Right hindlimb (tissue), 1 donor: ENCODE measurements at regions not wholly inside any gene's neighbourhood (a gene's known extent, or its start where the extent isn't known, plus 50 kb on each side); places are given as distances from the start of the nearest gene placed in this dataset.
"Not testable (repeated sequence)": the region's sequence is repeated elsewhere in the genome, so short reads cannot be mapped to it uniquely, and the experiment has no call there.

ENCODE experiments used
- DNase-seq: peaks from one replicate; pipeline ENCODE4 v3.0.0-alpha.2; 2018

DNA sequence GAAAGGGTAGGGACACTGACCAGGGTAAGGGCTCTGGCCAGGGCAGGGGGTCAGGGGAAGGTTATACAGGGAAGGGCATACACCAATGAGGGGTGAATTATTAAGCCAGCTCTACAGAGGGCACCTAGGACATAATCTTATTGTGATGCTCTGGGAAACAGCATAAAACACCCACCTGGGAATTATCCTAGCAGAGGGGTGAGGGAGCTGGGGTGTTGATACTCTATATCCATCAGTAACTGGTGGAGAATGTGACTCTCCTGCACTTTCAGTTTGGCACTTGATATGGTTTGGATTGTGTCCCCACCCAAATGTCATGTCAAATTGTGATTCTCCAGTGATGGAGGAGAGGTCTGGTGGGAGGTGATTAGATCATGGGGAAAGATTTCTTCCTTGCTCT is 291.2 kb downstream of the ASMT start:
- no peak for DNase-seq

DNA sequence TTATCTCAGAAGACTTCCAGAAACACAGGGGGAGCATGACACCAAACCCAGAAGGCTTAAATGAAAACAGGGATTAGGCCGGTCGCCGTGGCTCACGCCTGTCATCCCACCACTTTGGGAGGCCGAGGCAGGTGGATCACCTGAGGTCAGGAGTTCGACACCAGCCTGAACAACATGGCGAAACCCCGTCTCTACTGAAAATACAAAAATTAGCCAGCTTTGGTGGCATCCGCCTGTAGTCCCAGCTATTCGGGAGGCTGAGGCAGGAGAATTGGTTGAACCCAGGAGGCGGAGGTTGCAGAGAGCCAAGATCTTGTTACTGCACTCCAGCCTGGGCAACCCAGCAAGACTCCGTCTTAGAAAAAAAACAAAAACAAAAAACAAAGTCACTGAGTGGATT is 294.1 kb downstream of the ASMT start:
- not testable (repeated sequence) for DNase-seq

DNA sequence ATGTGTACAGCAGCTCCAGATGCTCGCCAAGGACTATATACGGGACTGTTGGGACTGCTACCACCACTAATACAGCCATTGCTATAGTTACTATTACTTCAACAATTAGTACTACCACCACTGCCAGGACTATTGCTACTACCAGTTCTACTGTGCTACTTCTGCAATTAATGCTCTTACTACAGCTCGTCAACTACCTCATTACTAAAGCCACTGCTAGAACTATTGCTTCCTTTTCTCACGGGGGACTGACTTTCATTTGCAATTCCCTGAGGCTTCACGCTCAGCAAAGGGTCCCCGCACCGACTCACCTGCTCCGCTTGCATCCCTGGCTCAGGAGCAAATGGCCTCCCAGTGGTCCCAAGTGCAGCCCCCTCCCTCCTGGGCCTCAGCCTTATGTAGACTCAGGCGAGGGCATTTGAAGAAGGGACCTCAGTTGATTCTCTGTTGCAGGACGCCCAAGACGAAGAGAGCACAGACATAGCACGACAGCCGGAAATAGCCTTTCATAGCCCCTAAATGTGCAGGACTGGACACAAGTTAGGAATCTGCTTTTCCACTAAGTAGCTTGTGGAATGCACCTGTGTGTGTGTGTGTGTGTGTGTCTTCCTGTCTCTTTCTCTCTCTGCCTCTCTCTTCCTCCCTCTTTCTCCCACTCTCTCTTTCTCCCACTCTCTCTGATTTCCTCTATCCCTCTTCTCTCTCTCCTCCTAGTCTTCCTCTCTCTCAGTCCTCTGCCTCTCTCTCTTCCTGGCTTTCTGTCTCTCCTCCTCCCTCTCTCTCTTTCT is 294.8 kb downstream of the ASMT start:
- DNase-seq = no peak

DNA sequence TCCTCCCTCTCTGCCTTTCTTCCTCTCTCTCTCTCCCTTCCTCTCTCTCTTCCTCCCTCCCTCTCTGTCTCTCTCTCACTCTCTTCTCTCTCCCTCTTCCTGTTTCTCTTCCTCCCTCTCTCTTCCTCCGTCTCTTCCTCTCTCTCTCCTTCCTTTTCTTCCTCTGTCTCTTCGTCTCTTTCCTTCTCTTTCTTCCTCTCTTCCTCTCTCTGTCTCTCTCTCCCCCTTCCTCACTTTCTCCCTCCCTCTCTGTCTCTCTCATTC is 295.3 kb downstream of the ASMT start:
- DNase-seq = no peak

DNA sequence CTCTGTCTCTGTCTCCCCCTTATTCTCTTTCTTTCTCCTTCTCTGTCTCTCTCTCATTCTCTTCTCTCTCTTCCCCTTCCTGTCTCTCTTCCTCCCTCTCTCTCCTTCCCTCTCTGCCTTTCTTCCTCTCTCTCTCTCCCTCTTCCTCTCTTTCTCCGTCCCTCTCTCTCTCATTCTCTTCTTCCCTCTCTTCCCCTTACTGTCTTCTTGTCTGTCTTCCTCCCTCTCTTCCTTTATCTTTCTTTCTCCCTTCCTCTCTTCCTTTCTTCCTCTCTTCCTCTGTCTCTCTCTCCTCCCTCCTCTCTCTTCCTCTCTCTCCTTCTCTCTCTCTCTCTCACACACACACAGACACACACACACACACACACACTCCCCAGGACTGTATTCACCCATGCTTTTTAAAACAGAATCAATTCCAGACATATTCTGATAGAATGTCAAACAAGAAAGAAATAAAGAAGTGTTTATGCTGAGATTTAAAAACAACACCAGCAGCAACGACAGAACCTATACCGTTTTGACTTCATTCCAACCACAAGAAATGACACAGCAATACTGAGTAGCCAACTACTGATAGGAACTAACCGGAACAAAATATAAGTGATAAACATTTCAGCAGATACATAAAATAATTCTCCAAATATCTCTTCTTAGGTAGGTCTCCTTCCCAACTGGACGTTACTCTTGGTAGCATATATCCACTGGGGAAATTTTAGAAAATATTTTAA is 296.7 kb downstream of the ASMT start:
- DNase-seq = no peak

DNA sequence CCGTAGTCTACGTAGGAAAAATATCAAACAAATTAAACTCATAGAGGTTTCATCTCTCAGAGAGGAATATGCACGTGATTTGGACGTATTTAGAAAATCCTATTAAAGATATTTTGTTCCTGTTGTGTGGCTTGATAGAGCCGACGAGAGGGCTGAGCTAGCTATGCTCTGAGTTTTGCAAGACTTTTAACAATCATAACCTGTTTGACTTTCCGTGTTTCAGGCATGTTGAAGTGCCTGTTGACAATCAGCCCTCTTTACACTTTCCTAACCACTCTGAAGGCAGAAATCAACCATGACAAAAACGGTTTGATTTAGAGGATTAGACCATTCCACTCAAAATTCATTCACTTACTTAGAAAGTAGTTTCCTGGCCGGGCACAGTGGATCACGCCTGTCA is 297.3 kb downstream of the ASMT start:
- no peak for DNase-seq

DNA sequence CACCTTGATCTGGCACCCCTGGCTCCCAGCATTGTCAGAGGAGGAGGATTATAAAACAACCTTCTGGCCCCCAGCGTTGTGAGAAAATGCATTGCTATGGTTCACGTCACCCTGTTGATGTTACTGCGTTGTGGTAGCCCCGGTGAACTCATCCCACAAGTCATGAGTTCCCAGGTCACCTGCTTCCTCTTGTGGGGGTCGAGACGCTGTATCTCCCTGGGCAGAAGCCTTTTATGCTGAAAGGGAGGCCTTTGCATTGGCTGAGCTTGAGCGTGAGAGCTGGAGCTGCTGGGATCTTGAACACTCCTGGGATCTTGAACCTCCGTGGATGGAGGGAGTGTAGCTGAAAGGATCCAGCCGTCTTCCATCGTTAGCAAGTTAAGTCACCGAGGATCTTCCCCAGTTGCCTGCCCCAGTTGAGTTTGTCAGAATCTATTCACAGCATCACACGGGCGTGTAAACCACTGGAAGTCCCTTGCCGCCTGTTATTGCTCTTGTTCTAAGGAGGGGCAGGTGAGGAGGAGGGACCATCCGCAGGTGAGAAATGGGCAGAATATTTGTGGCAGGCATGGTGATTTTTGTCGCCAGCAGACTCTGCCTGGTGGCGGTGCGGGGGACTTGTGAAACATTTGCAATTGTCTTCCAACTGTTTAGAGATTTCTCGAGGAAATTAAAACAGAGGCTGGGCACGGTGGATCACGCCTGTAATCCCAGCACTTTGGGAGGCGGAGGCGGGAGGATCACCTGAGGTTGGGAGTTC is 299.9 kb downstream of the ASMT start:
- no peak for DNase-seq

DNA sequence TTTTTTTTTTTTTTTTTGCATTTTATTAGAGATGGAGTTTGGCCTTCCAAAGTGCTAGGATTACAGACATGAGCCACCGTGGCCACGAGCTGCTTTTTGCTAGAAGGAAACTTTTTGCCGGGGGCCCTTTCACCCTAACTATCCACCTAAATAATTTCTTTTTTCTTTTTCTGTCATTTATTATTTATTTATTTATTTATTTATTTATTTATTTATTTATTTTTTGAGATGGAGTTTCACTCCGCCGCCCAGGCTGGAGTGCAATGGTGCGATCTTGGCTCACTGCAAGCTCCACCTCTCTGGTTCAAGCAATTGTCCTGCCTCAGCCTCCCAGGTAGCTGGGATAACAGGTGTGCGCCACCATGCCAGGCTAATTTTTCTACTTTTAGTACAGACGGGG is 303.9 kb downstream of the ASMT start:
- no peak for DNase-seq

DNA sequence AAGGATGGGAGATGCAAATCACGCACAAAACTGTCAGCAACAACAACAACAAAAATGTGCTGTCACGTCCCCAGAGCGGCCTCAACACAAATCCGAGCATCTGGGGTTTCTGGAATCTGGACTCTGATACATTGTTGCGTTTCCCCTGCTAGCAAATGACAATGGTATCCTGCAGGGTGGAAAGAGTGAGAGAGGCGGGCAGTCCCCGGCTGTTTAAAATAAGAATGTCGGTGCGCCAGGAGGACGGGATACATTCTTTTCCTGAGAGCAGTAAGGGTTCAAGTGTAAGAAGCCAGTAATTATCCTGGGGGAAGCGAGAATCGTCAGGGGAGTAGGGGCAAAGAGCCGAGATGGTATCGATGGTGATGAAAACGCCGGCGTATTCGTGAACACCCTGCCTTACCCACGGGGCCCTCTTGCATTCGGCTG is 310.2 kb downstream of the ASMT start:
- DNase-seq = no peak

DNA sequence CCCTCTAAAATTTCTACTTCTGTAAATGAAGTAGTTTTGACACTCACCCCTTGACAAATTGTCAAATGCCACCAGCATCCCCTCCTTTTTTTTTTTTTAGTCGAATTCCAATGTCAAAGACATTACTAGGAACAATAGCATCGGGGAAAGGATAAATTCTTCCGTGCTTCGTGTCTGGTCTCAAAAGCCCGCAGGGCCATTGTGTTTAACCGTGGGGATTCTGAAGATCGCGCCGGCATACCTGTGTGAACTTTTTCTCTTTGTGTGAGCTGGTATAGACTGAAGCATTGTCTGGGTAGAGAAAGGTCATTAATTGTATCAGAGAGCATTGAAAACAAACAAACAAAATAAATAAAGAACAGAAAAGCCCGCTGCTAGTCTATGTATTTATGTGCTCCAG is 313.9 kb downstream of the ASMT start:
- no peak for DNase-seq

DNA sequence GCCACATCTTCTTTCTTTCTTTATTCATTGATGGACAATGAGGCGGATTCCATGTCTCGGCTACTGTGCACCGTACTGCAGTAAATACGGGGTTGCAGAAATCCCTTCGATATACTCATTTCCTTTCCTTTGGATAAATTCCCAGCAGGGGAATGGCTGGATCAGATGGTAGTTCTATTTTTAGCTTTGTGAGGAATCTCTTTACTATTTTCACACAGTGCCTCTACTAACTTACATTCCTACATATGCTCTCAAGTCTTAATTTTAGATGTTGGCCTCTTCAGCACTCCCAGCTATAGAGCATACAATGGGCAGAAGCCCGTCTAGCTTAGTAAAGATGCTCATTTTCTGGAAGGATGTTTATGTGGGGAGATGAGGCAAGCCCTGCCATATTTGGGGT is 317.4 kb downstream of the ASMT start:
- DNase-seq = no peak

DNA sequence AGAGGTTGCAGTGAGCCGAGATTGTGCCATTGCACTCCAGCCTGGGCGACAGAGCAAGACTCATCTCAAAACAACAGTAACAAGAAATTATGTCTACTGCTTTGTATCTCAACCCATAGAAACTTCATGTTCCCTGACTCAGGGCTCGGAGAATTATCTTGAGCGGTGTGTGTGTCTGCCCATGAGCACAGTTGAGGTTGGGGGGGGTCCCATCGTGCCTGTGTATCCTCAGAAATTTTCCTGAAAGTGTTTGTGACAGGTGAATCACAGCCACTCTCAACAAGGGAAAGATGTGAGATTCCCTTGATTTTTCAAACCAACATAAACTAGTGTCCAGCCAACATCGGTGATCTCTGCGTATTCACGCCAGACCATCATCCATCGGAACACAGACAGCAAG is 319.1 kb downstream of the ASMT start:
- DNase-seq = no peak

DNA sequence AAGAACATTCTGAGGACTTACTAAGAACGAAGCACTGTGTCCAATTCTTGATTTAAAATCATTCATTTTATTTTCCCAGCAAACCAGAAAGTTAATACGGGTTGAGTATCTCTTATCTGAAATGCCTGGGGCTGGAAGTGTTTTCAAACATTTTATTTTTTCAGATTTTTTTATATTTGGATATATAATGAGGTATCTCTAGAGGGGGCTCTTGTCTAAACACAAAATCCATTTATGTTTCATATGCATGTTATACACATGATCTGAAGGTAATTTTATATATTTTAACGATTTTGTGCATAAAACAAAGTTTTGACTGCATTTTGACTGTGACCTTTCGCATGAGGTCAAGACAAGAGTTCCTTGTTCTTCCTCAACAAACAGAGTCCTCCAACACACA is 320.9 kb downstream of the ASMT start:
- no peak for DNase-seq

DNA sequence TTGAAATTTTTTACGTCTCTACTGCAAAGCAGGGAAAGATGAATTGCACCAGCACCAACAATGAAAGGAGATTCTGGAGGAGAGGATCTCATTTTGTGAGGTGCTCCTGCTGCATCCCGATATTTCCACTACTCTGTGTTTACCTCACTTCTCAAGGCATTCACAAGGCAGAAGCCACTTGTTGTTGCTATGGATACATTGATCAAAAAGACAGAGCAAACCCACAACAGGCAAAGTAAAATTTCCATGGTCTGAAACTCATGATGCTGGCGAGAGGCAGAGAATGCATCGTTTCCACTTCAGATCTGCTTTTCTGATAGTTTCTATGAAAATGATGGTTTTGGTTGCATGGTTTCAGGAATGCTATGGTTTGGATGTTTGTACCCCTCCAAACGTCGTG is 323.3 kb downstream of the ASMT start:
- DNase-seq = no peak

DNA sequence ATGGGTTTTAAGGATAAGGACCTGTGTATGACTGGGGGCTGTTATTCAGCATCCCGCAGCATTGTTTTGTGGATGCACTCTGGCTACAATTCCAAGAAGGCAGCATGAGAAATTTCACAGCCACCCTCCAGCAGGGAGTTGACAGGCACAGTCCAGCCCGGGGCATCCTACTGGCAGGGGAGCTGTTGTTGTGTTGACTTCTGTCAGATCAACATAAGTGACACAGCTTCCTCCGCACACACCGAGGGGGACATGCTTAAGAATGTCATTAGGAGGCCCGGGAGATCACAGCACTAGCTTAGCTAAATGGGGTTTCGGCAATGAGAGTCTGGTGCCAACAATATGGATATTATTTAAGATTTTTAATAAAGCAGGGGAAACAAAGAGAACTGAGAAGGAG is 326.5 kb downstream of the ASMT start:
- no peak for DNase-seq

DNA sequence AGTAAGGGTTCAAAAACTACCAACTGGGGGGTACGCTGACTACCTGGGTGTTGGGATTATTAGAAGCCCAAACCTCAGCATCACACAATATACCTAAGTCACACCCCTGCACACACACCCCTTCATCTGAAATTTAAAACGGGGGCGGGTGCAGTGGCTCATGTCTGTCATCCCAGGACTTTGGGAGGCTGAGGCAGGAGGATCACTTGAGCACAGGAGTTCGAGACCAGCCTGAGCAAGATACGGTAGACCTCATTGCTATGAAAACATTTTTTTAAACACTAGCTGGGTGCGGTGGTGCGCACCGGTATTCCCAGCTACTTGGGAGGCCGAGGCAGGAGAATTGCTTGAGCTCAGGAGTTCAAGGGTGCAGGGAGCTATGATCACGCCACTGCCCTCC is 331.0 kb downstream of the ASMT start:
- no peak for DNase-seq

DNA sequence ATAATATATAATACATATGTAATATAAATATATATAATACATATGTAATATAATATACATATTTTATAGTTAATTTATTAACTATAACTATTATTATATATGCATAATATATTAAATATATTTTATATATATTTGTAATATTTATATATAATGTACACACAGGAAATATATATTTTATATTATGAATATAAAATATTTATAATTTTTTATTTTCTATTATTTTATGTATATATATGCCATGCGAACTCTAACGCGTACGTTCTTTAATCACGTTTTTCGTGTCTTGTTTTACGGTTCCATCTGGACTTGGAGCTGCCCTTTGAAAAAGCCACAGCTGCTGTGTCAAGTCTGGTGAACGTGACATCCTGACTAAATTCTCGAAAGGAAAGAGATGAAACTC is 332.1 kb downstream of the ASMT start:
- DNase-seq = no peak
